D721Med (cell line): ENCODE measurements at regions not wholly inside any gene's neighbourhood (a gene's known extent, or its start where the extent isn't known, plus 50 kb on each side); places are given as distances from the start of the nearest gene placed in this dataset.

Source experiments
- DNase-seq: peaks from one replicate; pipeline ENCODE4 v3.0.0; 2011; ENCODE audit warnings: low spot score; ENCODE audit not compliant: insufficient read length
- FAIRE-seq: peaks from 2 replicates; lab custom pipeline; 2011; peaks lifted over from hg19 to GRCh38; lab: Jason Lieb, UNC
- CTCF ChIP-seq: IDR thresholded peaks from 2 replicates; pipeline ENCODE4 v1.5.1; 2012; ENCODE audit warnings: mild to moderate bottlenecking, control low read depth; ENCODE audit not compliant: insufficient read depth; ENCODE audit errors: missing control alignments

- TF ChIP-seq CTCF, result no peak
- FAIRE-seq, result no peak
Observed at GRCh38 chr4:160956875-160957274, 1206.9 kb downstream of the FSTL5 start.

GRCh38 chr4:160969925-160970324, 1193.9 kb downstream of the FSTL5 start:
- no peak for TF ChIP-seq CTCF
- DNase-seq (no peak), FAIRE-seq (no peak)

More at GRCh38 chr4:160956875-160957274, 1206.9 kb downstream of the FSTL5 start:
- DNase-seq, result no peak

GRCh38 chr4:160980091-160980490, 1183.7 kb downstream of the FSTL5 start:
- TF ChIP-seq CTCF, result no peak
- no peak for FAIRE-seq
- DNase-seq, result no peak

- DNase-seq (no peak), FAIRE-seq (no peak)
- TF ChIP-seq CTCF, result no peak
Observed at GRCh38 chr4:160981083-160981482, 1182.7 kb downstream of the FSTL5 start.

GRCh38 chr4:160983035-160983434, 1180.8 kb downstream of the FSTL5 start:
- TF ChIP-seq CTCF, result no peak
- DNase-seq (no peak), FAIRE-seq (no peak)

- TF ChIP-seq CTCF, result no peak
- DNase-seq (no peak), FAIRE-seq (no peak)
Observed at GRCh38 chr4:161002386-161002785, 1161.4 kb downstream of the FSTL5 start.

- no peak for DNase-seq
- no peak for FAIRE-seq
- TF ChIP-seq CTCF, result no peak
Observed at GRCh38 chr4:161003418-161004057, 1160.3 kb downstream of the FSTL5 start.
